ENCODE measurements at regions not wholly inside any gene's neighbourhood (a gene's known extent, or its start where the extent isn't known, plus 50 kb on each side); places are given as distances from the start of the nearest gene placed in this dataset.
"Not testable (repeated sequence)": the region's sequence is repeated elsewhere in the genome, so short reads cannot be mapped to it uniquely, and the experiment has no call there.

GRCh38 chr15:62272290-62272689, 107.2 kb upstream of the C2CD4B start:
- no peak for DNase-seq

GRCh38 chr15:62275831-62276230, 110.7 kb upstream of the C2CD4B start:
- no peak for DNase-seq

- DNase-seq, result no peak
Measured at GRCh38 chr15:62277816-62278394, 112.8 kb upstream of the C2CD4B start.

GRCh38 chr15:62278534-62278933, 113.4 kb upstream of the C2CD4B start:
- no peak for DNase-seq

GRCh38 chr15:62279041-62279440, 114.0 kb upstream of the C2CD4B start:
- no peak for DNase-seq

GRCh38 chr15:62280625-62281024, 115.5 kb upstream of the C2CD4B start:
- DNase-seq, result no peak

GRCh38 chr15:62281801-62282200, 116.7 kb upstream of the C2CD4B start:
- DNase-seq, result not testable (repeated sequence)

GRCh38 chr15:62287066-62287857, 122.2 kb upstream of the C2CD4B start:
- DNase-seq, result no peak

- no peak for DNase-seq
Measured at GRCh38 chr15:62288361-62289017, 123.4 kb upstream of the C2CD4B start.

GRCh38 chr15:62291262-62291661, 126.2 kb upstream of the C2CD4B start:
- DNase-seq, result no peak

- no peak for DNase-seq
Measured at GRCh38 chr15:62296756-62297507, 131.8 kb upstream of the C2CD4B start.

- no peak for DNase-seq
Measured at GRCh38 chr15:62297522-62297921, 132.4 kb upstream of the C2CD4B start.

- no peak for DNase-seq
Measured at GRCh38 chr15:62297933-62298332, 132.8 kb upstream of the C2CD4B start.

GRCh38 chr15:62298811-62299210, 133.7 kb upstream of the C2CD4B start:
- DNase-seq, result no peak

GRCh38 chr15:62299541-62299940, 134.5 kb upstream of the C2CD4B start:
- no peak for DNase-seq

GRCh38 chr15:62301993-62302675, 137.0 kb upstream of the C2CD4B start:
- DNase-seq, result no peak

- DNase-seq, result peak; percentile 72
Measured at GRCh38 chr15:62306851-62307504, 141.9 kb upstream of the C2CD4B start.

GRCh38 chr15:62307551-62307950, 142.5 kb upstream of the C2CD4B start:
- no peak for DNase-seq

- no peak for DNase-seq
Measured at GRCh38 chr15:62316413-62317060, 151.5 kb upstream of the C2CD4B start.

GRCh38 chr15:62320259-62320658, 155.2 kb upstream of the C2CD4B start:
- DNase-seq, result no peak

- DNase-seq, result no peak
Measured at GRCh38 chr15:62323353-62323890, 158.3 kb upstream of the C2CD4B start.

All from NCI-H2227 treated with DMSO at 0.1 percent for 48 hours (cell line).